ENCODE measurements at regions not wholly inside any gene's neighbourhood (a gene's known extent, or its start where the extent isn't known, plus 50 kb on each side); places are given as distances from the start of the nearest gene placed in this dataset.

GRCh38 chr17:14488958-14489550 is 188.2 kb downstream of the HS3ST3B1 start:
- Histone ChIP-seq H3K4me2 (ENCODE audit: low read depth, low read length) (no peak overlapping the region), H3K4me1 (ENCODE audit: insufficient read depth, low read length) (no peaks in the 10 kb centered on the region), H4K20me1 (ENCODE audit: insufficient read depth, low read length) (no peaks in the 10 kb centered on the region), H3K36me3 (replicated peaks in 1 of 2; ENCODE audit: control insufficient read depth in 1 of 2, insufficient read depth in 2 of 2, low read length in 2 of 2) (peaks cover 2 to 5% of the 10 kb centered on the region in 2 experiments; a peak in 2 of 5 replicates), H2AFZ (ENCODE audit: low read length) (no peak overlapping the region), H3K9ac (ENCODE audit: insufficient read depth, low read depth, low read length) (no peak overlapping the region), H3K27ac (ENCODE audit: extremely low read length, insufficient read depth, low read length) (no peak overlapping the region), H3K79me2 (ENCODE audit: insufficient read depth, low read length) (peaks cover 2% of the 10 kb centered on the region), H3K4me3 (replicated peaks in 1 of 3; ENCODE audit: insufficient read depth in 1 of 3, low read depth in 2 of 3, low read length in 3 of 3) (no peak overlapping the region), H3K9me3 (ENCODE audit: low read length) (no peaks in the 10 kb centered on the region), H3K27me3 (ENCODE audit: control insufficient read depth in 1 of 2, insufficient read depth in 2 of 2, low read length in 2 of 2) (no peaks in the 10 kb centered on the region)
- ATAC-seq (no peak), FAIRE-seq (no peak), DNase-seq (ENCODE audit: low spot score) (no peak)
- ChIA-PET CTCF (ENCODE audit: low intra/inter-chr PET ratio, low total read pairs) (no interaction called here), POLR2A (no interaction called here)
- WGBS (ENCODE audit: low lambda C conversion rate): 91% methylated on average over 2 of the region's 2 CpGs
- BruUV-seq (replicated peaks): no TSS peak
- in situ Hi-C loops (cut with HindIII; ENCODE audit: extremely low pct_ligation_motif_present, low pct_unique_long_range_greater_than_20kb) (no loop called here), intact Hi-C loops (cut with micrococcal nuclease; ENCODE audit: unreplicated experiment) (no loop called here)
- TF ChIP-seq MAFF (IDR thresholded peaks at IDR 0.05; ENCODE audit: low read depth, low read length) (peak; percentile 41; the same call in 1 of the 2 replicates), DRAP1 (CRISPR knock-in tag; IDR thresholded peaks at IDR 0.05) (no peak), MAFK (conservative IDR thresholded peaks at IDR 0.05 in 1 of 2, IDR thresholded peaks at IDR 0.05 in 1 of 2; ENCODE audit: low read length in 2 of 2) (peak; percentile 60 to 65; a peak in 3 of 4 replicates), PATZ1 (CRISPR knock-in tag; IDR thresholded peaks at IDR 0.05) (no peak)

GRCh38 chr17:14487068-14487467 is 186.2 kb downstream of the HS3ST3B1 start:
- Histone ChIP-seq H3K4me1 (ENCODE audit: insufficient read depth, low read length) (no peaks in the 10 kb centered on the region), H4K20me1 (ENCODE audit: insufficient read depth, low read length) (no peaks in the 10 kb centered on the region), H3K27ac (ENCODE audit: extremely low read length, insufficient read depth, low read length) (no peak overlapping the region), H3K9me3 (ENCODE audit: low read length) (no peaks in the 10 kb centered on the region), H3K27me3 (ENCODE audit: control insufficient read depth in 1 of 2, insufficient read depth in 2 of 2, low read length in 2 of 2) (no peaks in the 10 kb centered on the region), H3K36me3 (replicated peaks in 1 of 2; ENCODE audit: control insufficient read depth in 1 of 2, insufficient read depth in 2 of 2, low read length in 2 of 2) (no peaks in the 10 kb centered on the region), H3K4me3 (replicated peaks in 1 of 3; ENCODE audit: insufficient read depth in 1 of 3, low read depth in 2 of 3, low read length in 3 of 3) (no peak overlapping the region), H2AFZ (ENCODE audit: low read length) (no peak overlapping the region), H3K9ac (ENCODE audit: insufficient read depth, low read depth, low read length) (no peak overlapping the region), H3K79me2 (ENCODE audit: insufficient read depth, low read length) (no peaks in the 10 kb centered on the region), H3K4me2 (ENCODE audit: low read depth, low read length) (no peak overlapping the region)
- FAIRE-seq: no peak
- ChIA-PET POLR2A (no interaction called here), CTCF (ENCODE audit: low intra/inter-chr PET ratio, low total read pairs) (no interaction called here)
- peak; percentile 44 for ATAC-seq
- no peak for TF ChIP-seq CERS6 (CRISPR knock-in tag; IDR thresholded peaks at IDR 0.05)
- no peak for TF ChIP-seq ZNF180 (CRISPR knock-in tag; IDR thresholded peaks at IDR 0.05; ENCODE audit: borderline replicate concordance, low read depth)
- TF ChIP-seq ZNF839 (CRISPR knock-in tag; IDR thresholded peaks at IDR 0.05; ENCODE audit: borderline replicate concordance): no peak
- no peak for TF ChIP-seq RBM22 (optimal IDR thresholded peaks at IDR 0.05; ENCODE audit: low read length)
- no peak for TF ChIP-seq TGIF2 (CRISPR knock-in tag; IDR thresholded peaks at IDR 0.05)
- no peak for TF ChIP-seq ZNF713 (CRISPR knock-in tag; IDR thresholded peaks at IDR 0.05)
- TF ChIP-seq TCF7L2 (IDR thresholded peaks at IDR 0.05; ENCODE audit: low read depth, low read length): no peak
- no peak for TF ChIP-seq SNAPC5 (CRISPR knock-in tag; IDR thresholded peaks at IDR 0.05; ENCODE audit: borderline replicate concordance)
- TF ChIP-seq EEA1 (CRISPR knock-in tag; IDR thresholded peaks at IDR 0.05; ENCODE audit: borderline replicate concordance): no peak
- in situ Hi-C loops (cut with HindIII; ENCODE audit: extremely low pct_ligation_motif_present, low pct_unique_long_range_greater_than_20kb): no loop called here
- no TSS peak for BruUV-seq (replicated peaks)
- WGBS (ENCODE audit: low lambda C conversion rate): 96% methylated on average over 8 of the region's 8 CpGs
- intact Hi-C loops (cut with micrococcal nuclease; ENCODE audit: unreplicated experiment): no loop called here
- no peak for DNase-seq (ENCODE audit: low spot score)

Measured in HepG2 (cell line).